ENCODE measurements at regions not wholly inside any gene's neighbourhood (a gene's known extent, or its start where the extent isn't known, plus 50 kb on each side); places are given as distances from the start of the nearest gene placed in this dataset.
A peak's percentile ranks its signal among the peaks of the same experiment; 100 is the strongest.

DNA sequence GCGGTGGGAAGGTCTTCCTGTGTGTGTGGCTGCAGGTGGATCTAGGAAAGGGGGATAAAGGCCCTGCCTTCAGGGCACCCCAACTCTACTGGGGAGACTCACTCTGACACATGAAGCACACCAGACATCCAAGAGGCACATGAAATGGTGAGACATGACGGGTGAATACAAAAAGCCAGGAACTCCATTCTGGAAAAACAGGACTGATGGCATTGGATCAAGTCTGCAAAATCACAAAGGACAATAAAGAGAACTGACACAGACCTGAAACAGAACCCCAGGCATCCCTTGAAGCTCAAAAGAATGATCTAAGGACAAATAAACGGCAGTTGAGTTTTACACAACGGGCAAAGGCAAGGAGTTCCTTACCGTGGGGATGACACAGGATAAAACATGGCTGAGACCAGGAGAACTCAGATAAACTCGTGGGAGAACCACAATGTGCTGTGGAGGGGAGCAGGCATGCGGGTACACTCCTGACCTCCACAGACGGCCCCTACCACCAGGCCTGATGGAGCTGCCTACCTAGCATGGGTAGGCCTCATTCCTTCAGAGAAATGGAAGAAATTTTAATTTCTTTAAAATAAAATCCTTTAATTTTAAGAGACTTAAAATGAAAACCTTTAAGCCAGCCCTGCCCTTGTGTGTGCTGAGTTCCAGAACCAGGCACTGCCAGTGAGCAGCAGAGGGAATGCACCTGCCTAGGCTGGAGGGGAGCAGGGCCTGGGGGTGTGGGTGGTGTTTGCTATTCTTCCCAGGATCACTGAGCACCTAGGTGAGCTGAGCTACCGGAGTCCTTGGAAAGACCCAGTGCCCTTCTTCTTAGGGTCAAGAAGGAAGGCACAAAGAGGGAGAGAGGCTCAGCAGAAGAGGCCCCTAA, 100.1 kb downstream of the SINHCAF start:
- no peak overlapping the region for H2AFZ ChIP-seq (ENCODE audit: low read length)
- H3K4me2 ChIP-seq (ENCODE audit: low read depth, low read length, poor library complexity, severe bottlenecking), result no peak overlapping the region
- H3K4me1 ChIP-seq (ENCODE audit: insufficient read depth, low read length, poor library complexity, severe bottlenecking), result peaks cover 7% of the 10 kb centered on the region

GRCh38 chr12:31226639-31227038, 99.3 kb downstream of the SINHCAF start:
- no peak for TF ChIP-seq EZH2phosphoT487 (IDR thresholded peaks at IDR 0.05; ENCODE audit: borderline replicate concordance)
- TF ChIP-seq, protein P1, sequence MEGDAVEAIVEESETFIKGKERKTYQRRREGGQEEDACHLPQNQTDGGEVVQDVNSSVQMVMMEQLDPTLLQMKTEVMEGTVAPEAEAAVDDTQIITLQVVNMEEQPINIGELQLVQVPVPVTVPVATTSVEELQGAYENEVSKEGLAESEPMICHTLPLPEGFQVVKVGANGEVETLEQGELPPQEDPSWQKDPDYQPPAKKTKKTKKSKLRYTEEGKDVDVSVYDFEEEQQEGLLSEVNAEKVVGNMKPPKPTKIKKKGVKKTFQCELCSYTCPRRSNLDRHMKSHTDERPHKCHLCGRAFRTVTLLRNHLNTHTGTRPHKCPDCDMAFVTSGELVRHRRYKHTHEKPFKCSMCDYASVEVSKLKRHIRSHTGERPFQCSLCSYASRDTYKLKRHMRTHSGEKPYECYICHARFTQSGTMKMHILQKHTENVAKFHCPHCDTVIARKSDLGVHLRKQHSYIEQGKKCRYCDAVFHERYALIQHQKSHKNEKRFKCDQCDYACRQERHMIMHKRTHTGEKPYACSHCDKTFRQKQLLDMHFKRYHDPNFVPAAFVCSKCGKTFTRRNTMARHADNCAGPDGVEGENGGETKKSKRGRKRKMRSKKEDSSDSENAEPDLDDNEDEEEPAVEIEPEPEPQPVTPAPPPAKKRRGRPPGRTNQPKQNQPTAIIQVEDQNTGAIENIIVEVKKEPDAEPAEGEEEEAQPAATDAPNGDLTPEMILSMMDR (conservative IDR thresholded peaks at IDR 0.05; ENCODE audit: low read length), result no peak
- H3K79me2 ChIP-seq (ENCODE audit: insufficient read depth, low read length), result no peaks in the 10 kb centered on the region

More for the DNA sequence above, 100.1 kb downstream of the SINHCAF start:
- TF ChIP-seq, protein P1 (conservative IDR thresholded peaks at IDR 0.05; ENCODE audit: low read length), result no peak
- TF ChIP-seq EZH2phosphoT487 (IDR thresholded peaks at IDR 0.05; ENCODE audit: borderline replicate concordance), result no peak
- Histone ChIP-seq H3K27me3 (ENCODE audit: insufficient read depth, low read length, poor library complexity, severe bottlenecking) (no peaks in the 10 kb centered on the region), H3K9me2 (replicated peaks; ENCODE audit: low read depth, low read length) (no peaks in the 10 kb centered on the region), H3K9me3 (ENCODE audit: insufficient read depth, low read depth, low read length) (no peaks in the 10 kb centered on the region), H3K36me3 (ENCODE audit: insufficient read depth, low read length) (no peaks in the 10 kb centered on the region), H3K79me2 (ENCODE audit: insufficient read depth, low read length) (no peaks in the 10 kb centered on the region), H3K4me3 (ENCODE audit: low read length, poor library complexity, severe bottlenecking) (no peak overlapping the region), H4K20me1 (ENCODE audit: insufficient read depth, low read length, poor library complexity, severe bottlenecking) (no peaks in the 10 kb centered on the region), H3K9ac (ENCODE audit: low read depth, low read length, poor library complexity, severe bottlenecking) (no peak overlapping the region), H3F3A (ENCODE audit: low read depth) (no peaks in the 10 kb centered on the region)

GRCh38 chr12:31227401-31227981, 98.5 kb downstream of the SINHCAF start:
- H3K4me1 ChIP-seq (ENCODE audit: insufficient read depth, low read length, poor library complexity, severe bottlenecking), result peaks cover 7% of the 10 kb centered on the region

More at GRCh38 chr12:31226639-31227038, 99.3 kb downstream of the SINHCAF start:
- H4K20me1 ChIP-seq (ENCODE audit: insufficient read depth, low read length, poor library complexity, severe bottlenecking), result no peaks in the 10 kb centered on the region
- no peak overlapping the region for H3K4me2 ChIP-seq (ENCODE audit: low read depth, low read length, poor library complexity, severe bottlenecking)
- H3K9me3 ChIP-seq (ENCODE audit: insufficient read depth, low read depth, low read length), result no peaks in the 10 kb centered on the region; the same call in 1 of the 2 replicates
- H3K9me2 ChIP-seq (replicated peaks; ENCODE audit: low read depth, low read length), result no peaks in the 10 kb centered on the region
- H2AFZ ChIP-seq (ENCODE audit: low read length), result no peak overlapping the region
- no peaks in the 10 kb centered on the region for H3F3A ChIP-seq (ENCODE audit: low read depth)
- no peak overlapping the region for H3K9ac ChIP-seq (ENCODE audit: low read depth, low read length, poor library complexity, severe bottlenecking)
- no peaks in the 10 kb centered on the region for H3K36me3 ChIP-seq (ENCODE audit: insufficient read depth, low read length)
- no peaks in the 10 kb centered on the region for H3K27me3 ChIP-seq (ENCODE audit: insufficient read depth, low read length, poor library complexity, severe bottlenecking)
- peaks cover 7% of the 10 kb centered on the region for H3K4me1 ChIP-seq (ENCODE audit: insufficient read depth, low read length, poor library complexity, severe bottlenecking)
- no peak overlapping the region for H3K4me3 ChIP-seq (ENCODE audit: low read length, poor library complexity, severe bottlenecking)

More at GRCh38 chr12:31227401-31227981, 98.5 kb downstream of the SINHCAF start:
- no peaks in the 10 kb centered on the region; the same call in 1 of the 2 replicates for H3K9me3 ChIP-seq (ENCODE audit: insufficient read depth, low read depth, low read length)
- H3K4me3 ChIP-seq (ENCODE audit: low read length, poor library complexity, severe bottlenecking), result no peak overlapping the region
- no peaks in the 10 kb centered on the region for H3K79me2 ChIP-seq (ENCODE audit: insufficient read depth, low read length)
- no peaks in the 10 kb centered on the region for H3K27me3 ChIP-seq (ENCODE audit: insufficient read depth, low read length, poor library complexity, severe bottlenecking)
- no peaks in the 10 kb centered on the region for H4K20me1 ChIP-seq (ENCODE audit: insufficient read depth, low read length, poor library complexity, severe bottlenecking)
- H3F3A ChIP-seq (ENCODE audit: low read depth), result no peaks in the 10 kb centered on the region
- no peak overlapping the region for H3K4me2 ChIP-seq (ENCODE audit: low read depth, low read length, poor library complexity, severe bottlenecking)
- TF ChIP-seq EZH2phosphoT487 (IDR thresholded peaks at IDR 0.05; ENCODE audit: borderline replicate concordance), result no peak
- TF ChIP-seq, protein P1 (conservative IDR thresholded peaks at IDR 0.05; ENCODE audit: low read length), result no peak
- H3K9ac ChIP-seq (ENCODE audit: low read depth, low read length, poor library complexity, severe bottlenecking), result no peak overlapping the region
- no peaks in the 10 kb centered on the region for H3K36me3 ChIP-seq (ENCODE audit: insufficient read depth, low read length)
- no peaks in the 10 kb centered on the region for H3K9me2 ChIP-seq (replicated peaks; ENCODE audit: low read depth, low read length)
- H2AFZ ChIP-seq (ENCODE audit: low read length), result peak overlapping the region; percentile 22
